CD14-positive monocyte (primary cell): ENCODE measurements at regions not wholly inside any gene's neighbourhood (a gene's known extent, or its start where the extent isn't known, plus 50 kb on each side); places are given as distances from the start of the nearest gene placed in this dataset.

Source experiments
- DNase-seq, 3 donors: peaks; one replicate each; pipeline ENCODE4 v3.0.0-alpha.2; 2011 to 2022
- H2AFZ ChIP-seq: 2 replicates; pipeline ENCODE4 v1.6.0; 2012; ENCODE audit warnings: mild to moderate bottlenecking, low read depth, low read length, inconsistent platforms; ENCODE audit not compliant: insufficient read depth, poor library complexity, severe bottlenecking
- H3K27ac ChIP-seq, 2 donors: 1 replicate in 1 of 2; 2 replicates in 1 of 2; pipeline ENCODE4 v1.5.1; 2012 to 2013; ENCODE audit warnings: low read length in 2 of 2, control low read depth in 1 of 2, inconsistent platforms in 1 of 2, low read depth in 1 of 2, mild to moderate bottlenecking in 1 of 2
- H3K27me3 ChIP-seq, 2 donors: one replicate each; pipeline versions ENCODE4 v1.6.0 to v1.6.1; 2011 to 2013; ENCODE audit warnings: low read length in 2 of 2; ENCODE audit not compliant: control insufficient read depth in 2 of 2, insufficient read depth in 2 of 2
- H3K36me3 ChIP-seq, 2 donors: replicated peaks in 1 of 2; 1 replicate in 1 of 2; 2 replicates in 1 of 2; pipeline versions ENCODE4 v1.5.1 to v1.6.1; 2012 to 2013; ENCODE audit warnings: low read length in 2 of 2, control low read depth in 1 of 2, inconsistent platforms in 1 of 2, mild to moderate bottlenecking in 1 of 2; ENCODE audit not compliant: insufficient read depth in 2 of 2, control insufficient read depth in 1 of 2
- H3K4me1 ChIP-seq, 2 donors: 1 replicate in 1 of 2; 2 replicates in 1 of 2; pipeline versions ENCODE4 v1.5.1 to v1.6.1; 2012 to 2013; ENCODE audit warnings: low read length in 2 of 2, control low read depth in 1 of 2, inconsistent platforms in 1 of 2, mild to moderate bottlenecking in 1 of 2, moderate library complexity in 1 of 2; ENCODE audit not compliant: insufficient read depth in 2 of 2, control insufficient read depth in 1 of 2
- H3K4me2 ChIP-seq: replicated peaks from 2 replicates; pipeline ENCODE3; 2012; ENCODE audit warnings: low read length, moderate library complexity, mild to moderate bottlenecking; ENCODE audit not compliant: poor library complexity, severe bottlenecking; ENCODE audit errors: extremely low read depth
- H3K4me3 ChIP-seq, 3 experiments: fragments of 200-600 bp in 1 of 3; sonication (generic) in 1 of 3; replicated peaks in 1 of 3; 1 replicate in 2 of 3; 2 replicates in 1 of 3; pipeline ENCODE4 v1.5.1; 2011 to 2013; ENCODE audit warnings: low read length in 3 of 3, mild to moderate bottlenecking in 3 of 3, control low read depth in 2 of 3, low read depth in 2 of 3, inconsistent platforms in 1 of 3, moderate library complexity in 1 of 3
- H3K79me2 ChIP-seq: 2 replicates; pipeline ENCODE4 v1.6.0; 2012; ENCODE audit warnings: mild to moderate bottlenecking, control low read depth, inconsistent platforms, low read length, moderate library complexity; ENCODE audit not compliant: insufficient read depth
- H3K9ac ChIP-seq: 2 replicates; pipeline ENCODE4 v1.6.0; 2017; ENCODE audit warnings: low read length, mild to moderate bottlenecking; ENCODE audit not compliant: insufficient read depth, poor library complexity, severe bottlenecking
- H3K9me3 ChIP-seq, 2 donors: replicated peaks in 1 of 2; 1 replicate in 1 of 2; 2 replicates in 1 of 2; pipeline versions ENCODE4 v1.5.1 to v1.6.1; 2012 to 2013; ENCODE audit warnings: low read length in 2 of 2, control low read depth in 1 of 2; ENCODE audit not compliant: control insufficient read depth in 1 of 2, insufficient read depth in 1 of 2
- H4K20me1 ChIP-seq: 2 replicates; pipeline ENCODE4 v1.6.0; 2012; ENCODE audit warnings: mild to moderate bottlenecking, low read length, control low read depth, moderate library complexity; ENCODE audit not compliant: insufficient read depth
- H3K27ac Mint-ChIP-seq, 7 donors: one replicate each; pipeline ENCODE4 v1.8.0; 2020; ENCODE audit warnings: mild to moderate bottlenecking in 7 of 7, mixed read lengths in 7 of 7, moderate library complexity in 6 of 7, inconsistent platforms in 2 of 7
- H3K27me3 Mint-ChIP-seq, 3 donors: one replicate each; pipeline ENCODE4 v1.8.0; 2021 to 2022; ENCODE audit warnings: low read depth in 3 of 3, mild to moderate bottlenecking in 3 of 3, mixed read lengths in 3 of 3, moderate library complexity in 3 of 3, inconsistent platforms in 1 of 3
- H3K36me3 Mint-ChIP-seq, 2 donors: one replicate each; pipeline ENCODE4 v1.8.0; 2020; ENCODE audit warnings: mixed read lengths in 2 of 2, inconsistent platforms in 1 of 2, mild to moderate bottlenecking in 1 of 2
- H3K4me1 Mint-ChIP-seq: one replicate; pipeline ENCODE4 v1.8.0; 2020; ENCODE audit warnings: mild to moderate bottlenecking, mixed read lengths
- H3K4me3 Mint-ChIP-seq, 2 donors: one replicate each; pipeline ENCODE4 v1.8.0; 2020; ENCODE audit warnings: mild to moderate bottlenecking in 2 of 2, mixed read lengths in 2 of 2, moderate library complexity in 1 of 2
- H3K9me3 Mint-ChIP-seq, 7 donors: one replicate each; pipeline ENCODE4 v1.8.0; 2020 to 2022; ENCODE audit warnings: mixed read lengths in 7 of 7, mild to moderate bottlenecking in 6 of 7, moderate library complexity in 6 of 7, inconsistent platforms in 2 of 7
- CTCF ChIP-seq: fragments of 200-600 bp; IDR thresholded peaks from one replicate; pipeline ENCODE4 v1.8.0; 2022; ENCODE audit warnings: antibody characterized with exemption, mild to moderate bottlenecking
- WGBS: methylation state at CpG from one replicate; pipeline ENCODE4 v1.1.5; 2013; ENCODE audit warnings: missing lambda C conversion rate; ENCODE audit not compliant: insufficient coverage; 5-methylcytosine and 5-hydroxymethylcytosine counted together
- intact Hi-C, 2 donors: fragments of 100-400 bp; cut with micrococcal nuclease; formaldehyde crosslinking; loops; one replicate each; pipeline versions ENCODE4 v1.15.0 to v1.15.1; 2023

DNA sequence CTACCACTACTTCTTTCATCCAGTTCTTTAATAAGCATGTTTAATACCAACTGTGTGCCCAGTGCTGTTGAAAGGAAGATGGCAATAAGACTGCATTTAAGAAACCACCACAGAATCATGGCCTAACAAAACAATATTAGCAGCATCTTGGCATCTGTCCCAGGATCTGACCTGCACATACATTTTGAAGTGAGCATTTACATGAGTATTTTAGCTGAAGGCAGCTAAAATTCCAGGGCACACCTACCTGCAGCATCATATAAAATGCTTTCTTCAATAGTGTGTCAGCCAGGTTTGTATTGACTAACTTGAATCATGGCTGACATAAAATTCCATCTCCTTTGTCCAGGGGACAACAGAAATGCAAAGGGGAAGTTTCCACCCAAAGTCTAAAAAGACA, 65.0 kb upstream of the ARHGAP5 start:
- Mint-ChIP-seq H3K4me1 (no peaks in the 10 kb centered on the region), H3K27ac (no peak overlapping the region), H3K9me3 (peaks cover 0 to 5% (median 0%) of the 10 kb centered on the region in 7 donors), H3K4me3 (no peak overlapping the region), H3K36me3 (no peaks in the 10 kb centered on the region), H3K27me3 (peaks cover 0 to 4% (median 4%) of the 10 kb centered on the region in 3 donors)
- Histone ChIP-seq H3K4me1 (no peaks in the 10 kb centered on the region), H3K9ac (no peak overlapping the region), H3K4me2 (no peak overlapping the region), H3K27ac (no peak overlapping the region), H3K9me3 (no peaks in the 10 kb centered on the region), H3K36me3 (no peaks in the 10 kb centered on the region), H4K20me1 (no peaks in the 10 kb centered on the region), H3K4me3 (no peak overlapping the region), H3K79me2 (no peaks in the 10 kb centered on the region), H2AFZ (no peak overlapping the region), H3K27me3 (no peaks in the 10 kb centered on the region)
- intact Hi-C loops = no loop called here
- no peak for TF ChIP-seq CTCF
- no peak for DNase-seq

- 100% methylated on average over 1 of the region's 1 CpG for WGBS
- Histone ChIP-seq H3K27me3 (no peaks in the 10 kb centered on the region), H3K4me3 (no peak overlapping the region), H3K27ac (no peak overlapping the region), H3K9me3 (no peaks in the 10 kb centered on the region), H3K79me2 (no peaks in the 10 kb centered on the region), H3K4me2 (no peak overlapping the region), H3K36me3 (no peaks in the 10 kb centered on the region), H4K20me1 (no peaks in the 10 kb centered on the region), H2AFZ (no peak overlapping the region), H3K9ac (no peak overlapping the region), H3K4me1 (no peaks in the 10 kb centered on the region)
- DNase-seq = no peak
- H3K4me1 Mint-ChIP-seq = no peaks in the 10 kb centered on the region
- intact Hi-C loops = no loop called here
- H3K4me3 Mint-ChIP-seq = no peak overlapping the region
- no peaks in the 10 kb centered on the region for H3K36me3 Mint-ChIP-seq
- no peak for TF ChIP-seq CTCF
- peaks cover 0 to 4% (median 4%) of the 10 kb centered on the region in 3 donors for H3K27me3 Mint-ChIP-seq
- peaks cover 0 to 6% (median 0%) of the 10 kb centered on the region in 7 donors for H3K9me3 Mint-ChIP-seq
- H3K27ac Mint-ChIP-seq = no peak overlapping the region
These were observed 64.5 kb upstream of the ARHGAP5 start for GRCh38 chr14:32012571-32012970.
